Sigmoid colon (tissue), 6 donors: ENCODE measurements at regions not wholly inside any gene's neighbourhood (a gene's known extent, or its start where the extent isn't known, plus 50 kb on each side); places are given as distances from the start of the nearest gene placed in this dataset.

Source experiments
- DNase-seq: peaks from one replicate; pipeline ENCODE4 v3.0.0-alpha.2; 2019
- H3K27ac ChIP-seq, 4 donors: fragments of 200-600 bp; sonication (generic); one replicate each; pipeline ENCODE4 v1.5.1; 2016 to 2019; ENCODE audit warnings: mild to moderate bottlenecking in 1 of 4
- H3K27me3 ChIP-seq, 3 donors: fragments of 200-600 bp; sonication (generic); one replicate each; pipeline ENCODE4 v1.5.1; 2019; ENCODE audit warnings: mild to moderate bottlenecking in 1 of 3
- H3K36me3 ChIP-seq, 4 donors: fragments of 200-600 bp; sonication (generic); one replicate each; pipeline ENCODE4 v1.5.1; 2016 to 2019
- H3K4me1 ChIP-seq, 4 donors: fragments of 200-600 bp; sonication (generic); one replicate each; pipeline ENCODE4 v1.5.1; 2017 to 2019
- H3K4me3 ChIP-seq, 4 donors: fragments of 200-600 bp; sonication (generic); one replicate each; pipeline ENCODE4 v1.5.1; 2017 to 2019; ENCODE audit warnings: mild to moderate bottlenecking in 2 of 4, moderate library complexity in 1 of 4
- H3K9me3 ChIP-seq, 4 donors: fragments of 200-600 bp in 3 of 4; sonication (generic) in 3 of 4; one replicate each; pipeline versions ENCODE4 v1.5.1 to v1.6.1; 2013 to 2019
- CTCF ChIP-seq, 4 experiments: fragments of 450-650 bp in 3 of 4; fragments of 200-600 bp in 1 of 4; IDR thresholded peaks; one replicate each; pipeline ENCODE4 v1.5.1; 2016 to 2019; ENCODE audit warnings: antibody characterized with exemption in 4 of 4, mild to moderate bottlenecking in 3 of 4, moderate library complexity in 2 of 4
- EP300 ChIP-seq, 4 donors: sonication (generic); formaldehyde crosslinking; IDR thresholded peaks; one replicate each; pipeline ENCODE4 v1.6.1; 2017; ENCODE audit warnings: antibody characterized with exemption in 4 of 4
- POLR2A ChIP-seq, 2 donors: fragments of 450-650 bp; IDR thresholded peaks; one replicate each; pipeline ENCODE4 v1.6.1; 2016; ENCODE audit warnings: antibody characterized with exemption in 2 of 2, mild to moderate bottlenecking in 2 of 2, moderate library complexity in 2 of 2
- POLR2AphosphoS5 ChIP-seq, 4 donors: sonication (generic); formaldehyde crosslinking; IDR thresholded peaks; one replicate each; pipeline ENCODE4 v1.6.1; 2017; ENCODE audit warnings: antibody characterized with exemption in 4 of 4
- WGBS, 2 donors: extraction: QIAGEN DNeasy Blood & Tissue Kit; methylation state at CpG; one replicate each; pipeline ENCODE4 v1.1.7; 2013; 5-methylcytosine and 5-hydroxymethylcytosine counted together
- intact Hi-C: fragments of 100-400 bp; cut with DNase I; formaldehyde crosslinking; loops from one replicate; pipeline ENCODE4 v1.15.1; 2023
- donor health status: healthy with polysubstance abuse.
- donor health status: healthy.

GRCh38 chr17:14641117-14641516, 340.2 kb downstream of the HS3ST3B1 start:
- Histone ChIP-seq H3K36me3 (no peaks in the 10 kb centered on the region), H3K4me3 (no peak overlapping the region), H3K9me3 (peaks cover 0 to 2% (median 0%) of the 10 kb centered on the region in 4 donors), H3K27ac (no peak overlapping the region), H3K4me1 (no peaks in the 10 kb centered on the region), H3K27me3 (no peaks in the 10 kb centered on the region)
- intact Hi-C loops, result no loop called here
- DNase-seq, result no peak
- TF ChIP-seq POLR2AphosphoS5 (IDR thresholded peaks at IDR 0.05), result no peak
- TF ChIP-seq CTCF (IDR thresholded peaks at IDR 0.05), result no peak
- TF ChIP-seq POLR2A (IDR thresholded peaks at IDR 0.05), result no peak
- WGBS, 2 donors, result 62 to 90% methylated on average over 1 of the region's 1 CpG

- Histone ChIP-seq H3K36me3 (no peaks in the 10 kb centered on the region), H3K4me3 (no peak overlapping the region), H3K27ac (no peak overlapping the region), H3K4me1 (no peaks in the 10 kb centered on the region), H3K27me3 (no peaks in the 10 kb centered on the region), H3K9me3 (peaks cover 0 to 2% (median 0%) of the 10 kb centered on the region in 4 donors)
- 96 to 98% methylated on average over 1 of the region's 1 CpG for WGBS, 2 donors
- no peak for DNase-seq
- intact Hi-C loops, result no loop called here
- TF ChIP-seq CTCF (IDR thresholded peaks at IDR 0.05), result no peak
- TF ChIP-seq POLR2A (IDR thresholded peaks at IDR 0.05), result no peak
- no peak for TF ChIP-seq POLR2AphosphoS5 (IDR thresholded peaks at IDR 0.05)
- TF ChIP-seq EP300 (IDR thresholded peaks at IDR 0.05), result no peak
Measured at GRCh38 chr17:14637260-14637659, 336.4 kb downstream of the HS3ST3B1 start.

- no peaks in the 10 kb centered on the region for H3K9me3 ChIP-seq
- DNase-seq, result no peak
- no peak overlapping the region for H3K27ac ChIP-seq
- 88% methylated on average over 4 of the region's 4 CpGs for WGBS, 2 donors
- no peaks in the 10 kb centered on the region for H3K36me3 ChIP-seq
- no peak for TF ChIP-seq POLR2A (IDR thresholded peaks at IDR 0.05)
- TF ChIP-seq POLR2AphosphoS5 (IDR thresholded peaks at IDR 0.05), result no peak
- no peak for TF ChIP-seq EP300 (IDR thresholded peaks at IDR 0.05)
- TF ChIP-seq CTCF (IDR thresholded peaks at IDR 0.05), result no peak
- H3K4me1 ChIP-seq, result no peaks in the 10 kb centered on the region
- H3K27me3 ChIP-seq, result no peaks in the 10 kb centered on the region
- intact Hi-C loops, result no loop called here
- no peak overlapping the region for H3K4me3 ChIP-seq
Measured at GRCh38 chr17:14630621-14631020, 329.7 kb downstream of the HS3ST3B1 start.

- Histone ChIP-seq H3K27me3 (no peaks in the 10 kb centered on the region), H3K4me1 (no peaks in the 10 kb centered on the region), H3K4me3 (no peak overlapping the region), H3K27ac (no peak overlapping the region), H3K9me3 (no peaks in the 10 kb centered on the region), H3K36me3 (no peaks in the 10 kb centered on the region)
- 56 to 65% methylated on average over 3 of the region's 3 CpGs for WGBS, 2 donors
- TF ChIP-seq POLR2AphosphoS5 (IDR thresholded peaks at IDR 0.05) (no peak), CTCF (IDR thresholded peaks at IDR 0.05) (no peak), POLR2A (IDR thresholded peaks at IDR 0.05) (no peak), EP300 (IDR thresholded peaks at IDR 0.05) (no peak)
- DNase-seq, result no peak
- intact Hi-C loops, result no loop called here
Measured at GRCh38 chr17:14630046-14630445, 329.2 kb downstream of the HS3ST3B1 start.

- 24 to 54% methylated on average over 5 of the region's 5 CpGs for WGBS, 2 donors
- no peak for DNase-seq
- no peak overlapping the region for H3K27ac ChIP-seq
- no peaks in the 10 kb centered on the region for H3K9me3 ChIP-seq
- H3K4me3 ChIP-seq, result no peak overlapping the region
- TF ChIP-seq EP300 (IDR thresholded peaks at IDR 0.05), result no peak
- no peak for TF ChIP-seq CTCF (IDR thresholded peaks at IDR 0.05)
- no peak for TF ChIP-seq POLR2AphosphoS5 (IDR thresholded peaks at IDR 0.05)
- TF ChIP-seq POLR2A (IDR thresholded peaks at IDR 0.05), result no peak
- no peaks in the 10 kb centered on the region for H3K36me3 ChIP-seq
- intact Hi-C loops, result no loop called here
- no peaks in the 10 kb centered on the region for H3K27me3 ChIP-seq
- no peaks in the 10 kb centered on the region for H3K4me1 ChIP-seq
Measured at GRCh38 chr17:14622615-14623101, 321.8 kb downstream of the HS3ST3B1 start.
